Stimulated activated CD8-positive, alpha-beta memory T cell treated with anti-CD3 and anti-CD28 coated beads, Interleukin-7, amount 100 ng/mL, for 1 hour (primary cell): ENCODE measurements at regions not wholly inside any gene's neighbourhood (a gene's known extent, or its start where the extent isn't known, plus 50 kb on each side); places are given as distances from the start of the nearest gene placed in this dataset.

ENCODE experiments used
- DNase-seq, 2 donors: peaks; one replicate each; pipeline ENCODE4 v3.0.0-alpha.2; 2020; ENCODE audit warnings: low read depth in 2 of 2

DNA sequence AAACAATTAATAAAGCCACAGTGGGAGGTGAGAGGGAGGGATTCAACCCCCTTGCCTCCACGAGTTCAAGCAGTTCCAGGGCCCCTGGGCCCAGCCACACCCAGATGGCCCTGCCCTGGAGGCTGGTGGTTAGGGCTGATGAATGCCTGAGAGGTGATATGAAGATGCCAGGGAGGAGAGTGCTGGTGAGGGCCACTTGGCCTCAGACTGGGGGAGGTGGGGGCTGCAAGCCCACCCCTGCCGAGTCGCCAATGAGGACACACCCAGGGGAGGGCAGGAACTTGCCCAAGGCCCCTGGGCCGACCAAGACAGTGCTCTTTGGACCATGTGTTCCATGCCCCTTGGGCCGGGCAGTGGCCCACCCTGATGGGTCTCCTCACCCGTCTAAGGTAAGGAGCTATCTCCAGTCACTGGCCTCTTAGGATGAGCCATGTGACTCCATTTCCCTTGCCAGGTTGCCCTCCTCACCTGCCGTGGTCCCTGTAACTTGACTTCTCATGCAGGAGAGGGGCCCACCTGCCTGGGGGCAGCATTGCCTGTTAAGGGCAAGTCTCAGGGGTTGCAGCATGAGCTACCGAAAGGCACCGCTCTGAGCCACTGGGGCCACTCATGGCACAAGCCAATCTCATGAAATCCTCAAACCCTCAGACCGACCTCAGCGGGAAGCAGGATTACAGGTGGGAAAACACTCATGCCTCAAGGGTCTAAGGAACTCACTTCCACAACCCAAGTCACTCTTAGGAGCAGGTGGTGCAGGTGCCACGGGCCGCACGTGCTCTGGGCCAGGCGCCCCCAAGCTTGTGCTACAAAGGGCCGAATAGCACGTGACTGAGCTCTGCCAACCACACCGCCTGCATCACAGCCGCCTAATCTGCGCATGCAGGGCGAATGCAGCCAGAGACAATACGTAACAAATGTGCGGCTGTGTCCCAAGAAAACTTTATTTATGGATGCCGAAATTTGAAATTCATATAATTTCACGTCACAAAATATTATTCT is 147.4 kb upstream of the MLN start:
- no peak for DNase-seq

GRCh38 chr6:33950472-33950881 is 146.7 kb upstream of the MLN start:
- no peak for DNase-seq

DNA sequence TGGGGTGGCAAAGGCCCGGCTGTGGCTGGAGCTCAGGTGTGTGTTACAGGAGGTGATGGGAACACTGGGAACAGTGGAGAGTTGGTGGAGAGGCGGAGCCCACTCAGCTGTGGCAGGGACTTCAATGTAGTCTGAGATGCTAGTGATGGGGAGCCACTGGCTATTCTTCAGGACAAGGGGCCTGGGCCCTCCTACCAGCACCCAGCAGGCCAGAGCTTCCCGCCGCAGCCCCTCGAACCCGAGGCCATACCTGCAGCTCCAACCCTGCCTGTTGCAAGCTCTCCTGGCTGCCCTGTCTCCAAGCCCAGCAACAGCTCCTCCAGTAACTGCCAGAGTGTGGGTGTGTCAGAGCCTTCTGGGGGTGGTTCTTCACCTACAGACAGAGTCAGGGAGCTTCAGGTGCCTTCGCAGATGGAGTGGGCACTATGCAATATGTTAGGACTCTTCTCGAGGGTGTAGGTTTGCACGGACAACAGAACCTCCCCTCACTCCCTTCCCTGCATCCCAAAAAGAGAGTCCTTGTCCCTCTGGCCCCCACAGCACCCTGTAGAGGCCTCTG is 146.2 kb upstream of the MLN start:
- DNase-seq: no peak

GRCh38 chr6:33949111-33949510 is 145.3 kb upstream of the MLN start:
- DNase-seq: no peak

- no peak for DNase-seq
These were observed 144.3 kb upstream of the MLN start for GRCh38 chr6:33947916-33948594.

- no peak for DNase-seq
These were observed 143.2 kb upstream of the MLN start for GRCh38 chr6:33947047-33947446.

DNA sequence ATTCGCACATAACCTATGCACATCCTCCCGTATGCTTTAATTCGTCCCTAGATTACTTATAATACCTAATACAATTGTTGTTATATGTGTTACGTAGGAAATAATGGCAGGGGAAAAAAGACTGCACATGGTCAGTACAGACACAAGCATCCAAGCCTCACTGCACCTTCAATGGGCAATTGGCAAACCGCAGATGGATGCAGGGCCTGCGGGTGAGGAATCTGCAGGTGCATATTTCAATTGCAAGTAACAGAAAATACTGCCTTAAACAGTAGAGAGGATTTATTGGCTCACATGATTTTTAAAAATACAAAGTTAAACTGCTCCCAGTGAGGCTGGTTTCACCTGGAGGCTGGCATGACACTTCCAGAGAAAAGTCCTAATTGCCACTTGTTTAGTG is 142.1 kb upstream of the MLN start:
- no peak for DNase-seq

GRCh38 chr6:33944686-33945411 is 141.0 kb upstream of the MLN start:
- no peak for DNase-seq

DNA sequence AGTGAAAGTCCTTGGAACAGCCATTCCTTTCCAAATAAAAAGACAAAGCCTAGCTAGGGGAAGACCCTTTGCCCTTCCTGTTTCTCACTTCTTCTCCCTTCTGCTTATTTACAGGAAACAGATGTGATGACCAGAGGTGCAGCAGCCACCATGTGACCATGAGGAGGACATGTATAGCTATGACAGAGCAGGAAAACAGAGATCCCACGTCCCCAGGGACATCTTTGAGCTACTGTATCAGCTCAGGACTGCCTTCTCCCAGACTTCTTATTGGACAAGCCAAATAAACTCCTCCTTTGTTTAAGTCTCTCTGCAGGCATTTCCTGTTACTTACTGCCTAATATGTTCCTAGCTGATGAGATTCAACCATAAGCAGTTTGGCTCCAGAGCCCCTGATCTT is 133.1 kb upstream of the MLN start:
- no peak for DNase-seq

DNA sequence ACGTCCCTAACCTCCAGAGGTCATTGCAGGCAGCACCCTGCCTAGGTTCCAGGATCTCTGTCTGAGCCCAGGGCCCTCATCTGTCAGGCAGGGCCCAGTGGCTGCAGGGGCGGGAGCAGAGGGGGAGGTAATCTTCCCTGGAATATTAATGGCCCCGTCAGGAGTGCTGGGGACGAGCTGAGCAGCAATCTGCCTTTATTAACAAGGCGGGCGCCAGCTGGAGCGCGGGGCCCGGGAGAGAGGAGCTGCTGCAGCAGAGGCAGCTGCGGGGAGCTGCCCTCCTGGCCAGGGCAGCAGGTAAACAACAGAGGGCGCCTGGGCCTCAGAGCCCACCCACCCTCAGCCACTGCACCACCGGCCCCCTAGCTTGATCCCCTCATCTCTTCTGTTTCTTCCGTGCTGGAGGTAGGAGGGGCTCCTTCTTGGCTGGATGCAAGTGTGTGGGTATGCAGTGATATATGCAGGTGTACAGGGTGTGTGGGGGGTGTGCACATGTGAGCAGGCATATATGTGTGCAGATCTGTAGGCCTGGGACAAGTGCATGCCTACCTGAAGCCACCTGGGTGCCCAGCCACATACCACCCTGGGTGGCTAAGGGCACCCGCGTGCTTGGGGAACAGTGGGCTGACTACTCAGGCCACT is 131.8 kb upstream of the MLN start:
- DNase-seq: no peak

DNA sequence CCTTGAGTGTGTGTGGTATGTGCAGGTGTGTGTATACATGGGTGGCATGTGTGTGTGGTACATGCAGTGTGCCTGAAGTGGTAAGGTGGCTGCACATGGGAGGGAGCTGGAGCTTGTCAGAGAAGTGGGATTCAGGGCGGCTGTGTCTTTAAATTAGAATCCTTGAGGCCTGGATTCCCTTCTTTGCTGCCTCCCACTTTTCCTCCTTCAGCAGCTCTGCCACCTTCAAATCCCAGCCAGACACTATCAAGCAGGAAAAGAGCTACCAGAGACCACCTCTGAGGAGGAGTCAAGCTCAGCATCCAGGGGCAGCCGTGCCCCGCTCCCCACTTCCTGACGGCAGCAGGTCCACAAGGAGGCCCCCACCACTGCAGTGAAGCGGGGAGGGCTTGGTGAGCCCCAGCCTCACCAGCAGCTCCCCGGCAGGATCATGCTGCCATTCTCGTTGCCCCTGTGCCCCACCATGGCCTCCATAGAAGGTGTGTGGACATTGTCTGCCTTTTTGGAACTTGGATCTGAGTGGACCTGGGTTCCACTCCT is 131.0 kb upstream of the MLN start:
- no peak for DNase-seq

DNA sequence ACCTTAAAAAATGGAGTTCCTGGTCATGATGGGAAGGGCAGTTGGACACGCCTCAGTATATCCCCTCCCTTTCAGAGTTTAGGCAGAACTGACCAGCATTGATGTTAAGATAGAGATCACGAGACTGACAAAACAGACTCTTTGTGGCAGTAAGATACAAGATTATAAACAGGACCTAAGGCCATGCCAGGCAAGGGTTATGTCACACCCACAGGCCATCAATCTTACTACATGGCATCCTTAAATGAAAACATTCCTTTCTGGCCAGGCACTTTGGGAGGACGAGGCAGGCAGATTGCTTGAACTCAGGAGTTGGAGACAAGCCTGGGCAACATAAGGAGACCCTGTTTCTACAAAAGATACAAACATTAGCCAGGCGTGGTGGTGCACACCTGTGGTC is 129.3 kb upstream of the MLN start:
- DNase-seq: no peak

DNA sequence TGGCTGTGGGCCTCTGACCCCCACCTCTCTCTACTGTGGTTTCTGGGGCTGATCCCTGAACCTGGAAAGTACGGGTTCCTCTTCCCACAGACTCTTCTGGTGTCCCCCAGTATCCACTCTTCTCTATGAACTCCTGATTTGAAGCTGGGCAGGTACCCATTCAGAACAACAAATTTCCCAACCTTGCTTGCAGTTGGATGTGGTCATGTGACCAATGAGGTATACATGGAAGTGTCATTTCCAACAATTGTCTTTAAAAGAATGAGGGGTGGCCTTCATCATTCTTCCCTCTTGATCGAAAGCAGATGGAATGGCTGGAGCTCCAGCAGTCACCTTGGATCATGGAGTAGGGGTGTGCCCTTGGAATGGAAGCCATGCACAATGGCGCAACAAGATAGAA is 128.0 kb upstream of the MLN start:
- no peak for DNase-seq

DNA sequence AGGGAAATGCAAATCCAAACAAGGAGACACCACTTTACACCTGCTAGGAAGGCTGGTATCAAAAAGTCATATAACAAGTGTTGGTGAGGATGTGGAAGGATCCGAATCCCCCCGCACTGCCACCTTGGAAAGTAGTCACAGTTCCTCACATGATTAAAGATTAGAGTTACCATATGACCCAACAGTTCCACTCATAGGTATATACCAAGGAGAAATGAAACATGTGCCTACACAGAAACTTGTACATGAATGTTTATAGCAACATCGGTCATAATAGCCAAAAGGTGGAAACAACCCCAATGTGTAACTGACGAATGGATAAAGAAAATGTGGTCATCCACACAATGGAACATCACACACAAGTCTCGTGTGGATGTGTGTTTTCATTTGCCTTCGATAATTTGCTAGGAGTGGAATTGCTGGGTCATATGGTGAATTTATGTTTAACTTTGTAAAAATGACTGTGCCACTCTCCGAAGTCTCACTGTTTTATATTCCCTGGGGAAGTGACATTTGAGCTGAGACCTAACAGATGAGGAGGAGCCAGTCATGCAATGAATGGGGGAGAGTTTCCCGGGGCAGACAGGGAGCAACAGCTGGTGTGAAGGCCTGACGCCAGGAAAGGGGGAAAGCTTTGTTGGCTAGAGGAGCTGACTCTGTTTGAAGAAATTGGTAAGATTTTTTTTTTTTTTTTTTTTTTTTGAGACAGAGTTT is 125.9 kb upstream of the MLN start:
- DNase-seq: no peak

DNA sequence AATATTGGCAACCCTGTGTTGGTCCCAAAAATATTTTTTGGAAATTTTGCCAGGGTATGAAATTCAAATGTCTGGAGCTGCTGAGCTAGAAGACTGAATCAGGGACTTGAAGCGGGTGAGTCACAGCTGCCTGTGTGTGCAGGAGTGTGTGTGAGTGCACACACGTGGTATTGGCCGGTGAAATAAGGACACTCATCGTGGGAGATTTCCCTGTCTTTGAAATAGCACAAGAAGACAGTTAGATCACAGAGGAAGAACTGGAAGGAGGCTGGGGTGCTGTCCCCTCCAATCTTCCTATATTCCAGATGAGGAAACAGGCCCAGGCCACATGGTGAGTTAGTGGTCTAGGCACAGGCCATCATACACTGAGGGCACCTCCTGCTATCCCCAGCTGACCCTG is 123.8 kb upstream of the MLN start:
- no peak for DNase-seq

DNA sequence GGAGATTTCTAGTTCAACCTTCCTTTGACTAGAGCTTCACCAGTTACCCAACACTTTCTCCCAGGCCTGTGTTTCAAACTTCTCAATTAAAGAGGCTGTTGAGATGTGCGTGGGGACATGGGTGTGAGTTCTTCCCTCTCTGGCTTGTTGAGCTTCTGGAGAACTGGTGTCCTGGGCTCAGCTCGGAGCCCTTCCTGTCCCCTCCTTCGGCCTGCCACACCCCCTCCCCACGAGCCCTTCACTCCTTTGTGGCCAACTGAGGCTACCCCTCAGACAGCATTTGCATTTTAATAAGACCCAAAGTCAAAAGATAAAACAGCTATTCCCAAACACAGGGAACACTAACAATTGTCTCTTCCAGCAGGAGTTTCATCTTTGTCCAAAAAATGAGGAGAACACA is 123.3 kb upstream of the MLN start:
- DNase-seq: no peak

GRCh38 chr6:33926451-33926850 is 122.6 kb upstream of the MLN start:
- DNase-seq: no peak

GRCh38 chr6:33925936-33926335 is 122.1 kb upstream of the MLN start:
- DNase-seq: no peak

- no peak for DNase-seq
These were observed 121.4 kb upstream of the MLN start for GRCh38 chr6:33925210-33925609.

DNA sequence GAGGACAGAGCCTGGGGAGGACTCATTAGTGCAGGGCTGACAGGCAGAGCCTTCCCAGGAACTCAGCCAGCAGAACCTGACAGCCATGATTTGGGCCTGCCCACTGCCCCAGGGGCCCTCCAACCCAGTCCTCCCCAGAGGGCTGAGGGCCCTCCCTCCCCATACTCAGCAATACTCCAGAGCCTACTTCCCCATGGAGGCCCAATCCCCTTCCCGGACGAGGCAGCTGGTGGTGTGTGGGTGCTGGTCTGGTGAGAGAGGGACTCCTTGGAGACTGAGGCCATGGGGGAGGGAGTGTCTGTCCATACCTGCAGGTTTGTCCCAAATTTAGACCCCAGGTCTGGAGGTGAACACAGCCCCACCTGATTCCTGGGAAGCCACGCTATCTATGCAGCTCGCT is 120.9 kb upstream of the MLN start:
- no peak for DNase-seq
